Ovary (tissue), 7 donors: ENCODE measurements at regions not wholly inside any gene's neighbourhood (a gene's known extent, or its start where the extent isn't known, plus 50 kb on each side); places are given as distances from the start of the nearest gene placed in this dataset.

Source experiments
- DNase-seq, 5 donors: peaks; one replicate each; pipeline ENCODE4 v3.0.0-alpha.2; 2019 to 2020
- H3K27ac ChIP-seq, 2 donors: fragments of 200-600 bp; one replicate each; pipeline versions ENCODE4 v1.5.1 to v1.8.0; 2019 to 2022
- H3K27me3 ChIP-seq: fragments of 200-600 bp; one replicate; pipeline ENCODE4 v1.8.0; 2022
- H3K36me3 ChIP-seq: fragments of 200-600 bp; sonication (generic); one replicate; pipeline ENCODE4 v1.5.1; 2019
- H3K4me1 ChIP-seq: one replicate; pipeline ENCODE4 v1.8.1; 2013; ENCODE audit warnings: mild to moderate bottlenecking, moderate library complexity; ENCODE audit not compliant: insufficient read depth
- H3K4me3 ChIP-seq: fragments of 200-600 bp; sonication (generic); one replicate; pipeline ENCODE4 v1.5.1; 2017
- H3K9me3 ChIP-seq, 2 donors: fragments of 200-600 bp in 1 of 2; sonication (generic) in 1 of 2; one replicate each; pipeline versions ENCODE4 v1.5.1 to v1.8.1; 2013 to 2019; ENCODE audit warnings: mild to moderate bottlenecking in 1 of 2, moderate library complexity in 1 of 2
- CTCF ChIP-seq, 3 donors: fragments of 450-650 bp in 2 of 3; fragments of 200-600 bp in 1 of 3; IDR thresholded peaks; one replicate each; pipeline versions ENCODE4 v1.5.1 to v1.8.0; 2016 to 2022; ENCODE audit warnings: antibody characterized with exemption in 3 of 3, mild to moderate bottlenecking in 1 of 3
- EP300 ChIP-seq: sonication (generic); formaldehyde crosslinking; IDR thresholded peaks from one replicate; pipeline ENCODE4 v1.6.1; 2017; ENCODE audit warnings: antibody characterized with exemption
- POLR2A ChIP-seq: fragments of 450-650 bp; IDR thresholded peaks from one replicate; pipeline ENCODE4 v1.6.1; 2017; ENCODE audit warnings: antibody characterized with exemption, mild to moderate bottlenecking, moderate library complexity
- WGBS, 3 donors: extraction: QIAGEN DNeasy Blood & Tissue Kit in 1 of 3; methylation state at CpG; one replicate each; pipeline versions ENCODE4 v1.1.5 to v1.1.7; 2013 to 2017; 5-methylcytosine and 5-hydroxymethylcytosine counted together
- intact Hi-C, 4 donors: fragments of 100-400 bp; cut with DNase I; formaldehyde crosslinking; loops; one replicate each; pipeline versions ENCODE4 v1.11.0 to v1.15.1; 2022 to 2023
- donor health status: DM: no; HTN: no; CAD: no; lungs with moderate emphysema.
- donor health status: DM: no; HTN: no; CAD: no.
- donor health status: Bipolar disorder and iron deficiency.
- donor health status: DM: no; HTN: no; CAD: no.
- donor health status: DM: yes; HTN: yes; CAD: no.

- 38 to 62% (median 50%) methylated on average over 3 of the region's 3 CpGs for WGBS, 3 donors
- no peak for DNase-seq
- H3K27ac ChIP-seq = no peak overlapping the region
- H3K36me3 ChIP-seq = no peaks in the 10 kb centered on the region
- H3K9me3 ChIP-seq = no peaks in the 10 kb centered on the region
- no peaks in the 10 kb centered on the region for H3K27me3 ChIP-seq
- TF ChIP-seq POLR2A = no peak
- intact Hi-C loops = loop anchor here in 1 of 4 donors (10.0 kb wide), 1 partner anchor 74 kb away; no protein-coding TSS in a partner anchor
- H3K4me1 ChIP-seq = peaks cover under 1% of the 10 kb centered on the region
- H3K4me3 ChIP-seq = no peak overlapping the region
These were observed 68.2 kb upstream of the TNFAIP3 start for GRCh38 chr6:137798846-137799245.

GRCh38 chr6:137799950-137800568 lies 67.0 kb upstream of the TNFAIP3 start:
- Histone ChIP-seq H3K4me1 (peaks cover 4% of the 10 kb centered on the region), H3K27ac (no peak overlapping the region), H3K27me3 (no peaks in the 10 kb centered on the region), H3K36me3 (no peaks in the 10 kb centered on the region), H3K4me3 (no peak overlapping the region), H3K9me3 (no peaks in the 10 kb centered on the region)
- WGBS, 3 donors = 82 to 98% (median 98%) methylated on average over 3 of the region's 3 CpGs
- TF ChIP-seq CTCF (IDR thresholded peaks at IDR 0.05) (peak in 2 of 3 donors; percentile 29 to 74), POLR2A (no peak)
- DNase-seq = peak in 3 of 5 donors; percentile 32 to 76 (median 37)
- intact Hi-C loops = loop anchor here in 2 of 4 donors (5.0 to 10.0 kb wide), 4 partner anchors 65 to 93 kb away; partner anchors contain the start of gene TNFAIP3 (in 2 of the 2)

- H3K27ac ChIP-seq = no peak overlapping the region
- intact Hi-C loops = loop anchor here in 2 of 4 donors (5.0 to 10.0 kb wide), 3 partner anchors 64 to 93 kb away; partner anchors contain the start of gene TNFAIP3 (in 2 of the 2)
- no peaks in the 10 kb centered on the region for H3K27me3 ChIP-seq
- TF ChIP-seq EP300 = no peak
- no peak for TF ChIP-seq CTCF (IDR thresholded peaks at IDR 0.05)
- no peak for TF ChIP-seq POLR2A
- DNase-seq = no peak
- WGBS, 3 donors = 91 to 93% (median 92%) methylated on average over 2 of the region's 2 CpGs
- H3K9me3 ChIP-seq = no peaks in the 10 kb centered on the region
- H3K36me3 ChIP-seq = no peaks in the 10 kb centered on the region
- H3K4me1 ChIP-seq = peaks cover 8% of the 10 kb centered on the region
- H3K4me3 ChIP-seq = no peak overlapping the region
These were observed 66.3 kb upstream of the TNFAIP3 start for GRCh38 chr6:137800762-137801161.

GRCh38 chr6:137801352-137802114 lies 65.5 kb upstream of the TNFAIP3 start:
- Histone ChIP-seq H3K27ac (no peak overlapping the region), H3K4me1 (peaks cover 8% of the 10 kb centered on the region), H3K27me3 (no peaks in the 10 kb centered on the region), H3K36me3 (no peaks in the 10 kb centered on the region), H3K4me3 (no peak overlapping the region), H3K9me3 (no peaks in the 10 kb centered on the region)
- TF ChIP-seq CTCF (IDR thresholded peaks at IDR 0.05) (no peak), EP300 (no peak), POLR2A (no peak)
- no peak for DNase-seq
- intact Hi-C loops = loop anchor here in 2 of 4 donors (5.0 to 10.0 kb wide), 3 partner anchors 63 to 94 kb away; partner anchors contain the start of gene TNFAIP3 (in 2 of the 2)
- WGBS, 3 donors = 81 to 95% (median 91%) methylated on average over 5 of the region's 5 CpGs
